ENCODE measurements at regions not wholly inside any gene's neighbourhood (a gene's known extent, or its start where the extent isn't known, plus 50 kb on each side); places are given as distances from the start of the nearest gene placed in this dataset.

DNA sequence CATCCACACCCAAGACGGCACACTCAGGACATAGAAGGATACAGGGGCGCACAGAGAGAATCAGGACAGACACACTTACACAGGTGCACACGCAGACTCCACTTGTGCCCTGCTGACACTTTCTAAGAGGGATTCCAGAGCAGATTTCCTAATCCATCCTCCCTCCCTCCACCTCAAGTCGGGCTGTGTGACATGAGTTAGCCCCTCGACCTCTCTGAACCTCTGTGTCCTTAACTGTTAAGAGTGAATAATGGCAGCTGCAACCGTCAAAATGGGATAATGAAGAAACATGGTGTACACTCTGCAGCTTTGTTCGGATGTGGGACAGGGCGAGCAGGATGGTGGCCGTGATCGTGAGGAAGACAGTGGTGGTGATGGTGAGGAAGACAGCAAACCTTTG is 100.1 kb downstream of the CPN2 start:
- TF ChIP-seq, protein P1, sequence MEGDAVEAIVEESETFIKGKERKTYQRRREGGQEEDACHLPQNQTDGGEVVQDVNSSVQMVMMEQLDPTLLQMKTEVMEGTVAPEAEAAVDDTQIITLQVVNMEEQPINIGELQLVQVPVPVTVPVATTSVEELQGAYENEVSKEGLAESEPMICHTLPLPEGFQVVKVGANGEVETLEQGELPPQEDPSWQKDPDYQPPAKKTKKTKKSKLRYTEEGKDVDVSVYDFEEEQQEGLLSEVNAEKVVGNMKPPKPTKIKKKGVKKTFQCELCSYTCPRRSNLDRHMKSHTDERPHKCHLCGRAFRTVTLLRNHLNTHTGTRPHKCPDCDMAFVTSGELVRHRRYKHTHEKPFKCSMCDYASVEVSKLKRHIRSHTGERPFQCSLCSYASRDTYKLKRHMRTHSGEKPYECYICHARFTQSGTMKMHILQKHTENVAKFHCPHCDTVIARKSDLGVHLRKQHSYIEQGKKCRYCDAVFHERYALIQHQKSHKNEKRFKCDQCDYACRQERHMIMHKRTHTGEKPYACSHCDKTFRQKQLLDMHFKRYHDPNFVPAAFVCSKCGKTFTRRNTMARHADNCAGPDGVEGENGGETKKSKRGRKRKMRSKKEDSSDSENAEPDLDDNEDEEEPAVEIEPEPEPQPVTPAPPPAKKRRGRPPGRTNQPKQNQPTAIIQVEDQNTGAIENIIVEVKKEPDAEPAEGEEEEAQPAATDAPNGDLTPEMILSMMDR (conservative IDR thresholded peaks at IDR 0.05; ENCODE audit: low read length) = no peak
- no peak for TF ChIP-seq EZH2phosphoT487 (IDR thresholded peaks at IDR 0.05; ENCODE audit: borderline replicate concordance, low read depth, low read length)
